OCI-LY7 (cell line): ENCODE measurements at regions not wholly inside any gene's neighbourhood (a gene's known extent, or its start where the extent isn't known, plus 50 kb on each side); places are given as distances from the start of the nearest gene placed in this dataset.

Experiments used
- BruUV-seq: library from RNA; stranded (reverse); fragments of 400-500 nt; replicated peaks from 2 replicates; lab custom pipeline; 2021; lab: Mats Ljungman, UMichigan
- CTCF ChIA-PET: fragments of 300-600 bp; sonication (Branson Sonifier 250); formaldehyde crosslinking; loops from one replicate; lab custom pipeline; 2022; ENCODE audit warnings: antibody characterized with exemption; ENCODE audit not compliant: unreplicated experiment; lab: Charles Lee
- POLR2A ChIA-PET: fragments of 300-600 bp; sonication (Branson Sonifier 250); formaldehyde crosslinking; loops from one replicate; lab custom pipeline; 2022; ENCODE audit warnings: antibody characterized with exemption; lab: Charles Lee
- DNase-seq: peaks from one replicate; pipeline ENCODE4 v3.0.0-alpha.2; 2015; ENCODE audit warnings: low spot score
- H2AFZ ChIP-seq: fragments of 200-600 bp; sonication (generic), shearing (Covaris generic); 2 replicates; pipeline ENCODE4 v1.6.1; 2014; ENCODE audit warnings: mild to moderate bottlenecking, antibody characterized with exemption, low read length, moderate library complexity
- H3K27ac ChIP-seq: fragments of 200-600 bp; sonication (generic); 2 replicates; pipeline ENCODE4 v1.5.1; 2014; ENCODE audit warnings: mixed run types, low read depth, mild to moderate bottlenecking, moderate library complexity, low read length, inconsistent platforms; ENCODE audit not compliant: poor library complexity, severe bottlenecking
- H3K36me3 ChIP-seq: fragments of 200-600 bp; sonication (generic); 2 replicates; pipeline ENCODE4 v1.6.1; 2014; ENCODE audit warnings: mild to moderate bottlenecking, antibody characterized with exemption, low read length, moderate library complexity, mixed read lengths; ENCODE audit not compliant: insufficient read depth
- H3K4me1 ChIP-seq: fragments of 200-600 bp; sonication (generic); 2 replicates; pipeline ENCODE4 v1.5.1; 2014; ENCODE audit warnings: mild to moderate bottlenecking, low read length; ENCODE audit not compliant: insufficient read depth, poor library complexity, severe bottlenecking
- H3K4me2 ChIP-seq: fragments of 200-600 bp; sonication (generic); 2 replicates; pipeline ENCODE4 v1.6.1; 2014; ENCODE audit warnings: mild to moderate bottlenecking, low read length
- H3K4me3 ChIP-seq: fragments of 200-600 bp; sonication (generic); 2 replicates; pipeline ENCODE4 v1.5.1; 2014; ENCODE audit warnings: mild to moderate bottlenecking, low read depth, low read length; ENCODE audit not compliant: poor library complexity, severe bottlenecking
- H3K79me2 ChIP-seq: fragments of 200-600 bp; sonication (generic); 2 replicates; pipeline ENCODE4 v1.6.1; 2016; ENCODE audit warnings: low read depth, mild to moderate bottlenecking, low read length, moderate library complexity, mixed read lengths; ENCODE audit not compliant: insufficient read depth
- H3K9me2 ChIP-seq: fragments of 200-600 bp; sonication (generic); 2 replicates; pipeline ENCODE4 v1.6.1; 2016; ENCODE audit warnings: mild to moderate bottlenecking, low read length, mixed read lengths; ENCODE audit not compliant: insufficient read depth
- H3K9me3 ChIP-seq: fragments of 200-600 bp; sonication (generic); 2 replicates; pipeline ENCODE4 v1.6.1; 2014; ENCODE audit warnings: mild to moderate bottlenecking, mixed run types, low read length, mixed read lengths
- H4K20me1 ChIP-seq: fragments of 200-600 bp; sonication (generic); 2 replicates; pipeline ENCODE4 v1.6.1; 2014; ENCODE audit warnings: mild to moderate bottlenecking, antibody characterized with exemption, low read length, moderate library complexity, mixed read lengths; ENCODE audit not compliant: insufficient read depth
- CTCF ChIP-seq: fragments of 200-600 bp; sonication (generic); conservative IDR thresholded peaks from 2 replicates; pipeline ENCODE4 v1.5.1; 2014; ENCODE audit warnings: mild to moderate bottlenecking, antibody characterized with exemption, low read length, moderate library complexity, mixed read lengths
- EZH2phosphoT487 ChIP-seq: fragments of 200-600 bp; sonication (generic); IDR thresholded peaks from 2 replicates; pipeline ENCODE4 v1.6.1; 2018; ENCODE audit warnings: low read depth, borderline replicate concordance, mild to moderate bottlenecking, mixed run types, antibody characterized with exemption, low read length, moderate library complexity, mixed read lengths
- intact Hi-C: fragments of 100-400 bp; cut with micrococcal nuclease; formaldehyde crosslinking; loops from one replicate; pipeline ENCODE4 v1.10.0; 2022; ENCODE audit not compliant: unreplicated experiment

- no peak overlapping the region for H3K27ac ChIP-seq
- no peak overlapping the region for H3K4me3 ChIP-seq
- H4K20me1 ChIP-seq: no peaks in the 10 kb centered on the region
- no peaks in the 10 kb centered on the region for H3K9me3 ChIP-seq
- no peak for DNase-seq
- TF ChIP-seq EZH2phosphoT487: no peak
- no peak for TF ChIP-seq CTCF
- intact Hi-C loops: no loop called here
- POLR2A ChIA-PET: no interaction called here
- H2AFZ ChIP-seq: no peak overlapping the region
- H3K4me1 ChIP-seq: no peaks in the 10 kb centered on the region
- BruUV-seq: no TSS peak
- no peaks in the 10 kb centered on the region for H3K36me3 ChIP-seq
- no peaks in the 10 kb centered on the region for H3K9me2 ChIP-seq
- CTCF ChIA-PET: interaction anchor here (0.9 kb wide), 1 partner anchor 12 kb away, joined by 4 read pairs; no protein-coding TSS in a partner anchor
- H3K4me2 ChIP-seq: no peak overlapping the region
- no peaks in the 10 kb centered on the region for H3K79me2 ChIP-seq
Observed at GRCh38 chr2:223474893-223475292, 127.3 kb downstream of the SCG2 start.

DNA sequence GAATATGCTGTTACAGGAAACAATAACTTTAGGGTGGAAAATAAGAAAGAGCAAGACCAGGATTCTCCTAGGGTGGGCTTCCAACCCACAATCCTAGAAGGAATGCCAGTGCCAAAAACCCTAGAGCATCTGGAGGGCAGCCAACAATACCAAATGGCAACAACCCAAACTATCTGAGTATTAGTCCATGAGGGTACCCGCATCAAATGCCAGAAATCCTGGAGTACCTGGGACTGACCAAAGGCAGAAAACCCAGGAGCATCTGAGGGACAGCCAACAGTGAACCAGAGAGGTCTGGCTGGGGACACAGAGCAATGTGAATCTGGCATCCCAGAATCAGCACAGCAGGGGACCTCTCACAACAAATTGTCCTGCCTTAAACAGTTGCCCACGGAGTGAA, 126.3 kb downstream of the SCG2 start:
- no peak for DNase-seq
- no TSS peak for BruUV-seq
- Histone ChIP-seq H3K9me3 (no peaks in the 10 kb centered on the region), H3K79me2 (no peaks in the 10 kb centered on the region), H4K20me1 (no peaks in the 10 kb centered on the region), H2AFZ (no peak overlapping the region), H3K9me2 (no peaks in the 10 kb centered on the region), H3K36me3 (no peaks in the 10 kb centered on the region), H3K27ac (no peak overlapping the region), H3K4me3 (no peak overlapping the region), H3K4me1 (no peaks in the 10 kb centered on the region), H3K4me2 (no peak overlapping the region)
- no peak for TF ChIP-seq CTCF
- no peak for TF ChIP-seq EZH2phosphoT487
- CTCF ChIA-PET: no interaction called here
- intact Hi-C loops: no loop called here
- POLR2A ChIA-PET: no interaction called here

GRCh38 chr2:223477318-223477717, 124.8 kb downstream of the SCG2 start:
- no peaks in the 10 kb centered on the region for H3K9me2 ChIP-seq
- H4K20me1 ChIP-seq: no peaks in the 10 kb centered on the region
- H3K4me3 ChIP-seq: no peak overlapping the region
- H3K27ac ChIP-seq: no peak overlapping the region
- H2AFZ ChIP-seq: no peak overlapping the region
- H3K4me1 ChIP-seq: no peaks in the 10 kb centered on the region
- H3K36me3 ChIP-seq: no peaks in the 10 kb centered on the region
- no TSS peak for BruUV-seq
- no peak overlapping the region for H3K4me2 ChIP-seq
- no peaks in the 10 kb centered on the region for H3K9me3 ChIP-seq
- no peaks in the 10 kb centered on the region for H3K79me2 ChIP-seq
- no peak for DNase-seq
- ChIA-PET CTCF (no interaction called here), POLR2A (no interaction called here)
- TF ChIP-seq EZH2phosphoT487 (no peak), CTCF (no peak)
- intact Hi-C loops: no loop called here
